Muscle of leg (tissue), 3 donors: ENCODE measurements at regions not wholly inside any gene's neighbourhood (a gene's known extent, or its start where the extent isn't known, plus 50 kb on each side); places are given as distances from the start of the nearest gene placed in this dataset.

Source experiments
- DNase-seq: peaks from one replicate; pipeline ENCODE4 v3.0.0; 2013
- H3K27ac ChIP-seq: one replicate; pipeline ENCODE4 v1.5.1; 2013; ENCODE audit warnings: mild to moderate bottlenecking, low read length, control low read depth
- H3K27me3 ChIP-seq: one replicate; pipeline ENCODE4 v1.6.1; 2013; ENCODE audit warnings: low read length; ENCODE audit not compliant: control insufficient read depth, insufficient read depth
- H3K36me3 ChIP-seq: one replicate; pipeline ENCODE4 v1.6.1; 2013; ENCODE audit warnings: low read length; ENCODE audit not compliant: control insufficient read depth, insufficient read depth
- H3K4me1 ChIP-seq: one replicate; pipeline ENCODE4 v1.6.1; 2013; ENCODE audit warnings: low read length; ENCODE audit not compliant: control insufficient read depth, insufficient read depth
- H3K4me3 ChIP-seq: one replicate; pipeline ENCODE4 v1.5.1; 2013; ENCODE audit warnings: low read length, control low read depth
- H3K9me3 ChIP-seq: replicated peaks from 2 replicates; pipeline ENCODE4 v1.6.1; 2013; ENCODE audit warnings: low read depth, low read length; ENCODE audit not compliant: control insufficient read depth
- WGBS: methylation state at CpG from one replicate; pipeline ENCODE4 v1.1.5; 2013; ENCODE audit warnings: missing lambda C conversion rate; ENCODE audit not compliant: insufficient coverage; 5-methylcytosine and 5-hydroxymethylcytosine counted together

GRCh38 chr6:44645276-44645675, 257.8 kb downstream of the CDC5L start:
- Histone ChIP-seq H3K9me3 (no peaks in the 10 kb centered on the region), H3K27me3 (peaks cover 3% of the 10 kb centered on the region), H3K36me3 (no peaks in the 10 kb centered on the region), H3K4me1 (no peaks in the 10 kb centered on the region), H3K27ac (no peak overlapping the region), H3K4me3 (no peak overlapping the region)
- WGBS = 66% methylated on average over 3 of the region's 6 CpGs
- no peak for DNase-seq

- DNase-seq = no peak
- Histone ChIP-seq H3K36me3 (no peaks in the 10 kb centered on the region), H3K4me3 (no peak overlapping the region), H3K9me3 (no peaks in the 10 kb centered on the region), H3K27me3 (peaks cover 3% of the 10 kb centered on the region), H3K27ac (no peak overlapping the region), H3K4me1 (no peaks in the 10 kb centered on the region)
- 28% methylated on average over 2 of the region's 5 CpGs for WGBS
Observed at GRCh38 chr6:44646355-44646754, 258.8 kb downstream of the CDC5L start.

GRCh38 chr6:44649365-44650025, 262.0 kb downstream of the CDC5L start:
- Histone ChIP-seq H3K4me3 (no peak overlapping the region), H3K36me3 (no peaks in the 10 kb centered on the region), H3K27me3 (peaks cover 9% of the 10 kb centered on the region), H3K4me1 (peaks cover 6% of the 10 kb centered on the region), H3K9me3 (no peaks in the 10 kb centered on the region), H3K27ac (no peak overlapping the region)
- WGBS = 11% methylated on average over 1 of the region's 4 CpGs
- DNase-seq = peak; percentile 71

- no peaks in the 10 kb centered on the region for H3K36me3 ChIP-seq
- no peak overlapping the region for H3K4me3 ChIP-seq
- DNase-seq = no peak
- H3K27ac ChIP-seq = no peak overlapping the region
- H3K4me1 ChIP-seq = peaks cover 8% of the 10 kb centered on the region
- peaks cover 11% of the 10 kb centered on the region for H3K27me3 ChIP-seq
- no peaks in the 10 kb centered on the region for H3K9me3 ChIP-seq
- WGBS = 93% methylated on average over 4 of the region's 6 CpGs
Observed at GRCh38 chr6:44650495-44650894, 263.0 kb downstream of the CDC5L start.

GRCh38 chr6:44650947-44651346, 263.4 kb downstream of the CDC5L start:
- H3K36me3 ChIP-seq = no peaks in the 10 kb centered on the region
- no peak overlapping the region for H3K4me3 ChIP-seq
- H3K27ac ChIP-seq = no peak overlapping the region
- 74% methylated on average over 5 of the region's 5 CpGs for WGBS
- H3K4me1 ChIP-seq = peaks cover 8% of the 10 kb centered on the region
- H3K27me3 ChIP-seq = peaks cover 11% of the 10 kb centered on the region
- no peak for DNase-seq
- no peaks in the 10 kb centered on the region for H3K9me3 ChIP-seq

- 57% methylated on average over 14 of the region's 15 CpGs for WGBS
- DNase-seq = no peak
- Histone ChIP-seq H3K27ac (no peak overlapping the region), H3K27me3 (peaks cover 11% of the 10 kb centered on the region), H3K36me3 (no peaks in the 10 kb centered on the region), H3K4me1 (peaks cover 8% of the 10 kb centered on the region), H3K9me3 (no peaks in the 10 kb centered on the region), H3K4me3 (no peak overlapping the region)
Observed at GRCh38 chr6:44651604-44652003, 264.1 kb downstream of the CDC5L start.

GRCh38 chr6:44652547-44652946, 265.0 kb downstream of the CDC5L start:
- no peak overlapping the region for H3K27ac ChIP-seq
- WGBS = no CpG with 5 or more reads among the region's 1 CpG

GRCh38 chr6:44653091-44653490, 265.6 kb downstream of the CDC5L start:
- H3K27ac ChIP-seq = no peak overlapping the region
- H3K27me3 ChIP-seq = peaks cover 11% of the 10 kb centered on the region
- H3K4me3 ChIP-seq = no peak overlapping the region
- peaks cover 8% of the 10 kb centered on the region for H3K4me1 ChIP-seq
- H3K36me3 ChIP-seq = no peaks in the 10 kb centered on the region
- 92% methylated on average over 2 of the region's 3 CpGs for WGBS
- H3K9me3 ChIP-seq = no peaks in the 10 kb centered on the region
- DNase-seq = no peak

More at GRCh38 chr6:44652547-44652946, 265.0 kb downstream of the CDC5L start:
- Histone ChIP-seq H3K36me3 (no peaks in the 10 kb centered on the region), H3K27me3 (peaks cover 11% of the 10 kb centered on the region), H3K9me3 (no peaks in the 10 kb centered on the region), H3K4me1 (peaks cover 8% of the 10 kb centered on the region), H3K4me3 (no peak overlapping the region)
- DNase-seq = no peak

GRCh38 chr6:44653761-44654218, 266.3 kb downstream of the CDC5L start:
- no peak overlapping the region for H3K27ac ChIP-seq

GRCh38 chr6:44655412-44656342, 268.2 kb downstream of the CDC5L start:
- Histone ChIP-seq H3K36me3 (no peaks in the 10 kb centered on the region), H3K27me3 (peaks cover 16% of the 10 kb centered on the region), H3K9me3 (no peaks in the 10 kb centered on the region), H3K4me3 (no peak overlapping the region), H3K4me1 (peaks cover 13% of the 10 kb centered on the region), H3K27ac (no peak overlapping the region)
- 36% methylated on average over 18 of the region's 26 CpGs for WGBS
- peak; percentile 61 for DNase-seq

More at GRCh38 chr6:44653761-44654218, 266.3 kb downstream of the CDC5L start:
- 15% methylated on average over 4 of the region's 10 CpGs for WGBS
- H3K27me3 ChIP-seq = peaks cover 11% of the 10 kb centered on the region
- no peak overlapping the region for H3K4me3 ChIP-seq
- H3K4me1 ChIP-seq = peaks cover 8% of the 10 kb centered on the region
- H3K36me3 ChIP-seq = no peaks in the 10 kb centered on the region
- no peak for DNase-seq
- no peaks in the 10 kb centered on the region for H3K9me3 ChIP-seq
